CD4-positive, CD25-positive, alpha-beta regulatory T cell (primary cell): ENCODE measurements at regions not wholly inside any gene's neighbourhood (a gene's known extent, or its start where the extent isn't known, plus 50 kb on each side); places are given as distances from the start of the nearest gene placed in this dataset.

Source experiments
- ATAC-seq, 2 donors: fragments of 150-1000 bp; cut with Tn5 transposase; one replicate each; pipeline ENCODE4 v1.10.0; 2021; ENCODE audit warnings: low read depth in 2 of 2, moderate number of reproducible peaks in 2 of 2, moderate library complexity in 1 of 2
- DNase-seq, 3 donors: peaks; one replicate each; pipeline versions ENCODE4 v3.0.0 to v3.0.0-alpha.2; 2012 to 2022; ENCODE audit warnings: mixed read lengths in 1 of 3
- H3K27ac ChIP-seq: one replicate; pipeline ENCODE4 v1.7.0; 2013; ENCODE audit warnings: mild to moderate bottlenecking, low read length; ENCODE audit not compliant: insufficient read depth, poor library complexity, severe bottlenecking
- H3K27me3 ChIP-seq: one replicate; pipeline ENCODE4 v1.7.0; 2013; ENCODE audit warnings: low read length; ENCODE audit not compliant: control insufficient read depth, insufficient read depth
- H3K36me3 ChIP-seq: one replicate; pipeline ENCODE4 v1.7.0; 2013; ENCODE audit warnings: mild to moderate bottlenecking, low read length, moderate library complexity; ENCODE audit not compliant: control insufficient read depth, insufficient read depth
- H3K4me1 ChIP-seq: 2 replicates; pipeline ENCODE4 v1.7.0; 2013; ENCODE audit warnings: mild to moderate bottlenecking, low read length; ENCODE audit not compliant: insufficient read depth, control insufficient read depth, poor library complexity, severe bottlenecking
- H3K4me3 ChIP-seq: one replicate; pipeline ENCODE4 v1.7.0; 2013; ENCODE audit warnings: low read depth, mild to moderate bottlenecking, low read length, moderate library complexity
- H3K9me3 ChIP-seq, 2 experiments: 1 replicate in 1 of 2; 2 replicates in 1 of 2; pipeline ENCODE4 v1.7.0; 2013; ENCODE audit warnings: low read length in 2 of 2, mild to moderate bottlenecking in 1 of 2, moderate library complexity in 1 of 2; ENCODE audit not compliant: control insufficient read depth in 2 of 2
- H3K27ac Mint-ChIP-seq, 3 donors: one replicate each; pipeline ENCODE4 v1.8.0; 2020 to 2022; ENCODE audit warnings: mild to moderate bottlenecking in 3 of 3, mixed read lengths in 3 of 3, moderate library complexity in 2 of 3
- H3K27me3 Mint-ChIP-seq: one replicate; pipeline ENCODE4 v1.8.0; 2022; ENCODE audit warnings: mild to moderate bottlenecking, mixed read lengths
- H3K36me3 Mint-ChIP-seq: one replicate; pipeline ENCODE4 v1.8.0; 2020; ENCODE audit warnings: mixed read lengths
- H3K4me1 Mint-ChIP-seq, 4 donors: one replicate each; pipeline ENCODE4 v1.8.0; 2020 to 2022; ENCODE audit warnings: mixed read lengths in 4 of 4, mild to moderate bottlenecking in 1 of 4
- H3K4me3 Mint-ChIP-seq, 4 donors: one replicate each; pipeline ENCODE4 v1.8.0; 2020 to 2022; ENCODE audit warnings: mild to moderate bottlenecking in 4 of 4, mixed read lengths in 4 of 4, moderate library complexity in 3 of 4
- H3K9me3 Mint-ChIP-seq, 7 donors: one replicate each; pipeline ENCODE4 v1.8.0; 2020 to 2022; ENCODE audit warnings: mixed read lengths in 7 of 7, mild to moderate bottlenecking in 3 of 7, moderate library complexity in 2 of 7

GRCh38 chr4:33696041-33696440 is 2548.3 kb downstream of the ARAP2 start:
- no peak overlapping the region for H3K27ac ChIP-seq
- DNase-seq = no peak
- H3K4me1 ChIP-seq = no peaks in the 10 kb centered on the region
- no peaks in the 10 kb centered on the region for H3K36me3 ChIP-seq
- no peak for ATAC-seq
- no peaks in the 10 kb centered on the region for H3K36me3 Mint-ChIP-seq
- no peak overlapping the region for H3K4me3 Mint-ChIP-seq
- peaks cover 0 to 4% of the 10 kb centered on the region in 2 experiments for H3K9me3 ChIP-seq
- H3K27ac Mint-ChIP-seq = no peak overlapping the region
- H3K27me3 Mint-ChIP-seq = no peaks in the 10 kb centered on the region
- H3K4me1 Mint-ChIP-seq = no peaks in the 10 kb centered on the region
- no peaks in the 10 kb centered on the region for H3K27me3 ChIP-seq
- peaks cover 3 to 25% (median 4%) of the 10 kb centered on the region in 7 donors for H3K9me3 Mint-ChIP-seq
- no peak overlapping the region for H3K4me3 ChIP-seq

- no peak for DNase-seq
- H3K4me3 Mint-ChIP-seq = no peak overlapping the region
- H3K36me3 Mint-ChIP-seq = no peaks in the 10 kb centered on the region
- H3K4me3 ChIP-seq = no peak overlapping the region
- peaks cover 3 to 25% (median 4%) of the 10 kb centered on the region in 7 donors for H3K9me3 Mint-ChIP-seq
- H3K4me1 Mint-ChIP-seq = no peaks in the 10 kb centered on the region
- no peak overlapping the region for H3K27ac Mint-ChIP-seq
- H3K27me3 ChIP-seq = no peaks in the 10 kb centered on the region
- H3K36me3 ChIP-seq = no peaks in the 10 kb centered on the region
- no peaks in the 10 kb centered on the region for H3K27me3 Mint-ChIP-seq
- H3K9me3 ChIP-seq = peaks cover 0 to 4% of the 10 kb centered on the region in 2 experiments
- ATAC-seq = no peak
- H3K27ac ChIP-seq = no peak overlapping the region
- no peaks in the 10 kb centered on the region for H3K4me1 ChIP-seq
Observed at GRCh38 chr4:33696586-33696985, 2547.7 kb downstream of the ARAP2 start.

DNA sequence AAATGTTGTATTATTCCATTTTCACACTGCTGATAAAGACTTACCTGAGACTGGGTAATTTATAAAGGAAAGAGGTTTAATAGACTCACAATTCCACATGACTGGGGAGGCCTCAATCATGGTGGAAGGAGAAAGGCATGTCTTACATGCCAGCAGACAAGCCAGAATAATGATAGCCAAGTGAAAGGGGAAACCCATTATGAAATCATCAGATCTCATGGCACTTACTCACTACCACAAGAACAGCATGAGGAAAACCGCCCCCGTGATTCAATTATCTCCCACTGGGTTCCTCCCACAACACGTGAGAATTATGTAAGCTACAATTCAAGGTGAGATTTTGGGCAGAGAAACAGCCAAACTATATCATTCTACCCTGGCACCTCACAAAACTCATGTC is 2535.1 kb downstream of the ARAP2 start:
- Histone ChIP-seq H3K36me3 (no peaks in the 10 kb centered on the region), H3K9me3 (peaks cover 8 to 9% of the 10 kb centered on the region in 2 experiments), H3K4me3 (no peak overlapping the region), H3K27me3 (no peaks in the 10 kb centered on the region), H3K27ac (no peak overlapping the region), H3K4me1 (no peaks in the 10 kb centered on the region)
- Mint-ChIP-seq H3K4me1 (no peaks in the 10 kb centered on the region), H3K27me3 (no peaks in the 10 kb centered on the region), H3K4me3 (no peak overlapping the region), H3K27ac (no peak overlapping the region), H3K9me3 (peaks cover 0 to 31% (median 14%) of the 10 kb centered on the region in 7 donors), H3K36me3 (no peaks in the 10 kb centered on the region)
- DNase-seq (no peak), ATAC-seq (no peak)

DNA sequence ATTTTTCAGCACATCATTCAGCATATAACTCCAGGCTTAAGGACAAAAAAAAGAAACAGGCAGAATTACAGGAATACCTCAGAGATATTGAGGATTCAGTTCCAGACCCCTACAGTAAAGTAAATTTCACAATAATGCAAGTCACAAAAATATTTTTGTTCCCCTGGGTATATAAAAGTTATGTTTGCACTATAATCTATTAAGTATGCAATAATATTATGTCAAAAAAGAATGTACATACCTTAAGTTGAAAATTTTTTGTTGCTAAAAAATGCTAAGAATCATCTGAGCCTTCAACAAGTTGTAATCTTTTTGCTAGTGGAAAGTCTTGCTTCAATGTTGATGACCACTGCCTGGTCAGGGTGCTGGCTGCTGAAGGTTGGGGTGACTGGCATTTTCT is 2532.5 kb downstream of the ARAP2 start:
- Mint-ChIP-seq H3K9me3 (peaks cover 0 to 36% (median 14%) of the 10 kb centered on the region in 7 donors), H3K4me3 (no peak overlapping the region), H3K36me3 (no peaks in the 10 kb centered on the region), H3K4me1 (no peaks in the 10 kb centered on the region), H3K27ac (no peak overlapping the region), H3K27me3 (no peaks in the 10 kb centered on the region)
- H3K27me3 ChIP-seq = no peaks in the 10 kb centered on the region
- H3K9me3 ChIP-seq = peaks cover 6 to 9% of the 10 kb centered on the region in 2 experiments
- no peaks in the 10 kb centered on the region for H3K4me1 ChIP-seq
- H3K36me3 ChIP-seq = no peaks in the 10 kb centered on the region
- DNase-seq = no peak
- H3K27ac ChIP-seq = no peak overlapping the region
- ATAC-seq = no peak
- no peak overlapping the region for H3K4me3 ChIP-seq

- H3K27me3 ChIP-seq = no peaks in the 10 kb centered on the region
- H3K4me3 Mint-ChIP-seq = no peak overlapping the region
- H3K36me3 ChIP-seq = no peaks in the 10 kb centered on the region
- H3K9me3 ChIP-seq = peaks cover 5 to 13% of the 10 kb centered on the region in 2 experiments
- no peaks in the 10 kb centered on the region for H3K4me1 Mint-ChIP-seq
- H3K27me3 Mint-ChIP-seq = no peaks in the 10 kb centered on the region
- no peaks in the 10 kb centered on the region for H3K36me3 Mint-ChIP-seq
- H3K4me3 ChIP-seq = no peak overlapping the region
- DNase-seq (no peak), ATAC-seq (no peak)
- no peaks in the 10 kb centered on the region for H3K4me1 ChIP-seq
- H3K27ac ChIP-seq = no peak overlapping the region
- H3K27ac Mint-ChIP-seq = no peak overlapping the region
- H3K9me3 Mint-ChIP-seq = peaks cover 0 to 21% (median 9%) of the 10 kb centered on the region in 7 donors
Observed at GRCh38 chr4:33714971-33715370, 2529.3 kb downstream of the ARAP2 start.

- H3K9me3 ChIP-seq = peaks cover 5 to 7% of the 10 kb centered on the region in 2 experiments
- Mint-ChIP-seq H3K9me3 (peaks cover 0 to 21% (median 6%) of the 10 kb centered on the region in 7 donors), H3K27me3 (no peaks in the 10 kb centered on the region), H3K4me3 (no peak overlapping the region), H3K27ac (no peak overlapping the region), H3K4me1 (no peaks in the 10 kb centered on the region), H3K36me3 (no peaks in the 10 kb centered on the region)
- no peak overlapping the region for H3K4me3 ChIP-seq
- no peak overlapping the region for H3K27ac ChIP-seq
- H3K27me3 ChIP-seq = no peaks in the 10 kb centered on the region
- H3K36me3 ChIP-seq = no peaks in the 10 kb centered on the region
- H3K4me1 ChIP-seq = no peaks in the 10 kb centered on the region
- DNase-seq (no peak), ATAC-seq (no peak)
Observed at GRCh38 chr4:33715841-33716395, 2528.4 kb downstream of the ARAP2 start.

- no peaks in the 10 kb centered on the region for H3K36me3 ChIP-seq
- H3K27me3 ChIP-seq = no peaks in the 10 kb centered on the region
- Mint-ChIP-seq H3K27me3 (no peaks in the 10 kb centered on the region), H3K4me3 (no peak overlapping the region), H3K4me1 (no peaks in the 10 kb centered on the region), H3K9me3 (peaks cover 0 to 18% (median 3%) of the 10 kb centered on the region in 7 donors), H3K27ac (no peak overlapping the region), H3K36me3 (no peaks in the 10 kb centered on the region)
- ATAC-seq (no peak), DNase-seq (no peak)
- H3K9me3 ChIP-seq = peaks cover 3 to 4% of the 10 kb centered on the region in 2 experiments
- no peak overlapping the region for H3K4me3 ChIP-seq
- H3K4me1 ChIP-seq = no peaks in the 10 kb centered on the region
- no peak overlapping the region for H3K27ac ChIP-seq
Observed at GRCh38 chr4:33722254-33722653, 2522.1 kb downstream of the ARAP2 start.

DNA sequence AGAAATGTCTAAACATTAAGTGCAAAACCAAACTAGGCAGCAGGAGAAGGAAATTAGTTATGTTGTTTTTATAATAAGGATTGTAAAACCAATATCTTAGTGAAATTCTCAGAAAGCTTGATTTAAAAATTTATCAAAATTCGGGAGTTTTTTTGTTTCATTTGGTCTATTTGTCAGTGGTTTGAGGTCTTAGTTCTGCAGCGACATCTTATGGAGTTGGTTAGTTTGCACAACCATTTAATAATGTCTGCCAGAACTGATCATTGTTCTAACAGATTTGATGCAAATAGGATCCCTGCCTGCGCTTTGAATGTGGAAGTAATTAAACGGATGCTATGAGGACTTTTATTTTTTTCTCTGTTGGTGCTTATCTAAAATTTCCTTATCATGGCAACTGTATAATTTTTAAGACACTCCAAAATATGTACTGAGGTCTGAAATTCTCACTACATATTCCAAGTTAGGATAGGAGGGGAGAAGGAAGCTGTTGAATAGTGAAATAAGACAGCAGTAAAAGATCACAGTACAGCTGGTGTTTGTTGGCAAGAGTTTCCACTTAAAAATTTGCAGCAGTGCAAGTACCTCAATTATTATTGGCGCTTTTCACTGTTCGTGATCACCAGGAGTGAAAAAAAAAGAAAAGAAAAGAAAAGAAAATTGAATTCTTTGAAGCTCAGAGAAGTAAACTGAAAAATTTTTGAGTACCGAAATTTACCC is 2521.4 kb downstream of the ARAP2 start:
- H3K4me1 ChIP-seq = no peaks in the 10 kb centered on the region
- ATAC-seq = no peak
- no peaks in the 10 kb centered on the region for H3K36me3 ChIP-seq
- Mint-ChIP-seq H3K27ac (no peak overlapping the region), H3K4me3 (no peak overlapping the region), H3K9me3 (peaks cover 0 to 16% (median 3%) of the 10 kb centered on the region in 7 donors), H3K4me1 (no peaks in the 10 kb centered on the region), H3K27me3 (no peaks in the 10 kb centered on the region), H3K36me3 (no peaks in the 10 kb centered on the region)
- H3K27me3 ChIP-seq = no peaks in the 10 kb centered on the region
- H3K9me3 ChIP-seq = peaks cover 0 to 4% of the 10 kb centered on the region in 2 experiments
- DNase-seq = no peak
- H3K27ac ChIP-seq = no peak overlapping the region
- no peak overlapping the region for H3K4me3 ChIP-seq
